Heart right ventricle (tissue), 16 donors: ENCODE measurements at regions not wholly inside any gene's neighbourhood (a gene's known extent, or its start where the extent isn't known, plus 50 kb on each side); places are given as distances from the start of the nearest gene placed in this dataset.

ENCODE experiments used
- ATAC-seq, 8 donors: fragments of 200-7000 bp; cut with Tn5 transposase; one replicate each; pipeline ENCODE4 v1.9.1; 2020; ENCODE audit warnings: mild to moderate bottlenecking in 8 of 8, moderate library complexity in 8 of 8, moderate number of reproducible peaks in 1 of 8
- DNase-seq, 2 donors: peaks; one replicate each; pipeline ENCODE4 v3.0.0-alpha.2; 2020
- H3K27ac ChIP-seq, 10 donors: fragments of 200-600 bp; sonication (generic) in 2 of 10; one replicate each; pipeline versions ENCODE4 v1.5.0 to v1.8.0; 2020 to 2022; ENCODE audit warnings: mild to moderate bottlenecking in 3 of 10
- H3K27me3 ChIP-seq, 7 donors: fragments of 200-600 bp; one replicate each; pipeline ENCODE4 v1.8.0; 2021 to 2022; ENCODE audit warnings: mild to moderate bottlenecking in 2 of 7
- H3K36me3 ChIP-seq, 9 donors: fragments of 200-600 bp; sonication (generic) in 1 of 9; one replicate each; pipeline versions ENCODE4 v1.5.0 to v1.8.0; 2020 to 2022; ENCODE audit warnings: mild to moderate bottlenecking in 2 of 9
- H3K4me1 ChIP-seq, 9 donors: fragments of 200-600 bp; sonication (generic) in 1 of 9; one replicate each; pipeline versions ENCODE4 v1.5.0 to v1.8.0; 2020 to 2022; ENCODE audit warnings: mild to moderate bottlenecking in 4 of 9
- H3K4me3 ChIP-seq, 10 donors: fragments of 200-600 bp; sonication (generic) in 2 of 10; one replicate each; pipeline versions ENCODE4 v1.5.0 to v1.8.0; 2020 to 2022; ENCODE audit warnings: mild to moderate bottlenecking in 7 of 10, moderate library complexity in 2 of 10
- H3K9me3 ChIP-seq, 11 donors: fragments of 200-600 bp in 10 of 11; sonication (generic) in 2 of 11; one replicate each; pipeline versions ENCODE4 v1.5.0 to v1.8.0; 2013 to 2022; ENCODE audit warnings: mild to moderate bottlenecking in 2 of 11, control low read depth in 1 of 11, moderate library complexity in 1 of 11
- CTCF ChIP-seq, 9 donors: fragments of 200-600 bp; sonication (generic) in 2 of 9; IDR thresholded peaks; one replicate each; pipeline versions ENCODE4 v1.5.0 to v1.8.0; 2021 to 2022; ENCODE audit warnings: antibody characterized with exemption in 9 of 9, mild to moderate bottlenecking in 5 of 9, moderate library complexity in 1 of 9
- WGBS, 2 donors: extraction: QIAGEN DNeasy Blood & Tissue Kit; methylation state at CpG; one replicate each; pipeline ENCODE4 v1.1.7; 2013; ENCODE audit warnings: inconsistent platforms in 1 of 2; 5-methylcytosine and 5-hydroxymethylcytosine counted together
- intact Hi-C, 10 donors: fragments of 100-400 bp; cut with DNase I; formaldehyde crosslinking; loops; one replicate each; pipeline versions ENCODE4 v1.11.1 to v1.14.2; 2022
- donor health status: Arrhythmogenic right ventricular cardiomyopathy.
- donor health status: ischemic (EF 13 %, LVEDD 7.1; RV severe dilation, severe dysfunction).
- donor health status: healthy with polysubstance abuse.
- donor health status: DM: no; HTN: yes; CAD: no.
- donor health status: DM: no; HTN: no; CAD: no.
- donor health status: ischemic (EF 25% LVEDD 6.9; RV normal size, moderate dysfunction).
- donor health status: ischemic (EF 25% LVEDD 5.7; RV mildly dilated, moderate dysfunction).
- donor health status: healthy.
- donor health status: DM: yes; HTN: yes; CAD: no.
- donor health status: Ischemic cardiomyopathy.
- donor health status: ischemic (EF 35%, LVEDD 5.7; RV mildly dilated, moderate dysfunction).
- donor health status: nonischemic (EF 11% LVEDD 7.7; RV severe dilation, severe dysfunction).
- donor health status: DM: yes; HTN: yes; CAD: no.
- donor health status: PGD.
- donor health status: ischemic (EF 29% LVEDD 5.4; RV normal size, mild dysfunction).
- donor health status: nonischemic (EF 23%, LVEDD 6.1; RV moderate dilation, normal function).

GRCh38 chr15:96262549-96263489 lies 67.7 kb upstream of the NR2F2 start:
- Histone ChIP-seq H3K9me3 (no peaks in the 10 kb centered on the region), H3K4me1 (no peaks in the 10 kb centered on the region), H3K36me3 (no peaks in the 10 kb centered on the region), H3K27me3 (no peaks in the 10 kb centered on the region), H3K27ac (no peak overlapping the region), H3K4me3 (no peak overlapping the region)
- WGBS, 2 donors: 92 to 94% methylated on average over 10 of the region's 10 CpGs
- no peak for DNase-seq
- intact Hi-C loops: no loop called here
- no peak for TF ChIP-seq CTCF (IDR thresholded peaks at IDR 0.05)
- no peak for ATAC-seq

GRCh38 chr15:96264351-96264798 lies 66.1 kb upstream of the NR2F2 start:
- H3K4me1 ChIP-seq: no peaks in the 10 kb centered on the region
- H3K4me3 ChIP-seq: no peak overlapping the region
- DNase-seq: no peak
- no peak for TF ChIP-seq CTCF (IDR thresholded peaks at IDR 0.05)
- peaks cover 0 to 12% (median 0%) of the 10 kb centered on the region in 9 donors for H3K36me3 ChIP-seq
- no peak overlapping the region for H3K27ac ChIP-seq
- no peak for ATAC-seq
- H3K9me3 ChIP-seq: no peaks in the 10 kb centered on the region
- WGBS, 2 donors: 84 to 96% methylated on average over 1 of the region's 1 CpG
- intact Hi-C loops: no loop called here
- H3K27me3 ChIP-seq: no peaks in the 10 kb centered on the region

- 58 to 68% methylated on average over 8 of the region's 8 CpGs for WGBS, 2 donors
- H3K27ac ChIP-seq: no peak overlapping the region
- H3K36me3 ChIP-seq: peaks cover 0 to 18% (median 0%) of the 10 kb centered on the region in 9 donors
- intact Hi-C loops: no loop called here
- H3K4me1 ChIP-seq: no peaks in the 10 kb centered on the region
- no peak for TF ChIP-seq CTCF (IDR thresholded peaks at IDR 0.05)
- H3K9me3 ChIP-seq: no peaks in the 10 kb centered on the region
- no peak for ATAC-seq
- H3K4me3 ChIP-seq: no peak overlapping the region
- no peaks in the 10 kb centered on the region for H3K27me3 ChIP-seq
- no peak for DNase-seq
Observed at GRCh38 chr15:96264801-96265515, 65.5 kb upstream of the NR2F2 start.

GRCh38 chr15:96266456-96266855 lies 64.0 kb upstream of the NR2F2 start:
- Histone ChIP-seq H3K4me3 (no peak overlapping the region), H3K4me1 (no peaks in the 10 kb centered on the region), H3K27me3 (no peaks in the 10 kb centered on the region), H3K9me3 (no peaks in the 10 kb centered on the region), H3K27ac (no peak overlapping the region), H3K36me3 (peaks cover 0 to 31% (median 0%) of the 10 kb centered on the region in 9 donors)
- no peak for ATAC-seq
- intact Hi-C loops: no loop called here
- 87 to 92% methylated on average over 5 of the region's 5 CpGs for WGBS, 2 donors
- DNase-seq: no peak
- TF ChIP-seq CTCF (IDR thresholded peaks at IDR 0.05): no peak
